ENCODE measurements at regions not wholly inside any gene's neighbourhood (a gene's known extent, or its start where the extent isn't known, plus 50 kb on each side); places are given as distances from the start of the nearest gene placed in this dataset.

DNA sequence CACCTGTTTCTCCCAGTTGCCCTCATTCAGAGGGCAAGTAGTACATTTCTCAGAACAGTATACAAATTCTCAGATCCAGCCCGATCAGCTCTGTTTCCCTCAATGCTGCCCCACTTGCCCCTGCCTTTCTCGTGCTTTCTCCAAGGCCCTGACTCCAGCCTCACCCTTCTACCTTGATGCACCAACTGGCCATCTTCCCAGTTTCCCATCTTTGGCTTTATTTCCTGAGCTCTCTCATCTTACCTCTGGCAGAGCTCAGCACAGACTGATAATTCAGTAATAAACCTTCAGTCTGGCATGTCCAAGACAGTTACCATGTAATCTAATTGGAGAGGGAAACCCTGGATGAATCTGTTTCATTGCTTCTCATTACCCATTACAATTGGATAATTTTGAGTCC is 184.5 kb upstream of the ISX start:
- no peak for TF ChIP-seq POLR2A (IDR thresholded peaks at IDR 0.05)
- TF ChIP-seq, protein P1, sequence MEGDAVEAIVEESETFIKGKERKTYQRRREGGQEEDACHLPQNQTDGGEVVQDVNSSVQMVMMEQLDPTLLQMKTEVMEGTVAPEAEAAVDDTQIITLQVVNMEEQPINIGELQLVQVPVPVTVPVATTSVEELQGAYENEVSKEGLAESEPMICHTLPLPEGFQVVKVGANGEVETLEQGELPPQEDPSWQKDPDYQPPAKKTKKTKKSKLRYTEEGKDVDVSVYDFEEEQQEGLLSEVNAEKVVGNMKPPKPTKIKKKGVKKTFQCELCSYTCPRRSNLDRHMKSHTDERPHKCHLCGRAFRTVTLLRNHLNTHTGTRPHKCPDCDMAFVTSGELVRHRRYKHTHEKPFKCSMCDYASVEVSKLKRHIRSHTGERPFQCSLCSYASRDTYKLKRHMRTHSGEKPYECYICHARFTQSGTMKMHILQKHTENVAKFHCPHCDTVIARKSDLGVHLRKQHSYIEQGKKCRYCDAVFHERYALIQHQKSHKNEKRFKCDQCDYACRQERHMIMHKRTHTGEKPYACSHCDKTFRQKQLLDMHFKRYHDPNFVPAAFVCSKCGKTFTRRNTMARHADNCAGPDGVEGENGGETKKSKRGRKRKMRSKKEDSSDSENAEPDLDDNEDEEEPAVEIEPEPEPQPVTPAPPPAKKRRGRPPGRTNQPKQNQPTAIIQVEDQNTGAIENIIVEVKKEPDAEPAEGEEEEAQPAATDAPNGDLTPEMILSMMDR (IDR thresholded peaks at IDR 0.05) = no peak

Measured in testis (tissue), 2 donors.